Bronchial epithelial cell (primary cell): ENCODE measurements at regions not wholly inside any gene's neighbourhood (a gene's known extent, or its start where the extent isn't known, plus 50 kb on each side); places are given as distances from the start of the nearest gene placed in this dataset.
A peak's percentile ranks its signal among the peaks of the same experiment; 100 is the strongest.
"Not testable (repeated sequence)": the region's sequence is repeated elsewhere in the genome, so short reads cannot be mapped to it uniquely, and the experiment has no call there.

Source experiments
- DNase-seq: peaks from one replicate; pipeline ENCODE4 v3.0.0-alpha.2; 2010; ENCODE audit warnings: low read depth
- FAIRE-seq: peaks from 2 replicates; lab custom pipeline; 2011; peaks lifted over from hg19 to GRCh38; lab: Jason Lieb, UNC
- H3K27me3 ChIP-seq: 2 replicates; pipeline ENCODE4 v1.5.1; 2011; ENCODE audit warnings: low read length; ENCODE audit not compliant: control insufficient read depth, insufficient read depth
- H3K36me3 ChIP-seq: 2 replicates; pipeline ENCODE4 v1.5.1; 2011; ENCODE audit warnings: low read length; ENCODE audit not compliant: control insufficient read depth, insufficient read depth
- H3K4me3 ChIP-seq: 2 replicates; pipeline ENCODE4 v1.5.1; 2011; ENCODE audit warnings: mild to moderate bottlenecking, low read depth, low read length, control low read depth
- TF ChIP-seq, protein P1 (sequence below): IDR thresholded peaks from 2 replicates; pipeline ENCODE4 v1.5.1; 2011; ENCODE audit warnings: mild to moderate bottlenecking, moderate library complexity, low read length, control low read depth, inconsistent platforms; ENCODE audit not compliant: insufficient read depth, severe bottlenecking

DNA sequence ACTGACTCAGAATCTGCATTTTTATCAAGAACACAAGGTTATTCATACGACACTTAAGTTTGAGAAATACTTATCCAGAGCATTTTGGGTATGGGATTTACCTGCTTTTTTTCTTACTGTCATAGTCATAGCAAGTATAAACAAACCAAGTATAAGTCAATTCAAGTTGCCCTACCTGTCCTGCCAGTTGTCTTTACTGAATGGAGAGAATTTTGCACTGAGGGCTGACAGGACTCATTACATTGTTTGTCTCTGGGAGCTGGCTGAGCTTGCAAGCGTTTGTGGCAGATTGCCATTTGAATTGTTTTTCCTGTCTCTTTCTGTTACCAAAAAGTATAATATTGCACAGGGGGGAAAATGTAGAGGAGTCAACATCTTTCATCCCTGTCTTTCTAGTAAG lies 278.9 kb upstream of the MAGEC2 start:
- Histone ChIP-seq H3K27me3 (no peaks in the 10 kb centered on the region), H3K36me3 (no peaks in the 10 kb centered on the region), H3K4me3 (no peak overlapping the region)
- DNase-seq (peak; percentile 7), FAIRE-seq (no peak)
- TF ChIP-seq, protein P1, sequence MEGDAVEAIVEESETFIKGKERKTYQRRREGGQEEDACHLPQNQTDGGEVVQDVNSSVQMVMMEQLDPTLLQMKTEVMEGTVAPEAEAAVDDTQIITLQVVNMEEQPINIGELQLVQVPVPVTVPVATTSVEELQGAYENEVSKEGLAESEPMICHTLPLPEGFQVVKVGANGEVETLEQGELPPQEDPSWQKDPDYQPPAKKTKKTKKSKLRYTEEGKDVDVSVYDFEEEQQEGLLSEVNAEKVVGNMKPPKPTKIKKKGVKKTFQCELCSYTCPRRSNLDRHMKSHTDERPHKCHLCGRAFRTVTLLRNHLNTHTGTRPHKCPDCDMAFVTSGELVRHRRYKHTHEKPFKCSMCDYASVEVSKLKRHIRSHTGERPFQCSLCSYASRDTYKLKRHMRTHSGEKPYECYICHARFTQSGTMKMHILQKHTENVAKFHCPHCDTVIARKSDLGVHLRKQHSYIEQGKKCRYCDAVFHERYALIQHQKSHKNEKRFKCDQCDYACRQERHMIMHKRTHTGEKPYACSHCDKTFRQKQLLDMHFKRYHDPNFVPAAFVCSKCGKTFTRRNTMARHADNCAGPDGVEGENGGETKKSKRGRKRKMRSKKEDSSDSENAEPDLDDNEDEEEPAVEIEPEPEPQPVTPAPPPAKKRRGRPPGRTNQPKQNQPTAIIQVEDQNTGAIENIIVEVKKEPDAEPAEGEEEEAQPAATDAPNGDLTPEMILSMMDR, result no peak

DNA sequence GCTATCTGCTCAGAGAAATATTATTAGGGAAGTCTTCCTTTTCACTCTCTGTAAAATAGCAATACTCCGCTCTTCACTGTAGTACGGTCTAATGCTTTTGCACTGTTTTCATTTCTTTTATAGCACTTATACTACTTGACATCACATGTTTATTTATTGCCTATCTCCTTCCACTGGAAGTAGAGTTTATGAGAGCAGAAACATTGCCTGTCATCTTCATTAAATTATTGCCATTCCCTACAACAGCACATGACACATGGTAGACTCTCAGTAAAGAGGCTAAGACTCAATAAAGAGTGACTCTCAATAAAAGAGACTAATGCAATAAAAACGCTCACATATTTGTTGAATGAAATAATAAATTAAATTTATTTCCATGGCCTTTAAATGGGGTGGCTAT lies 241.3 kb upstream of the MAGEC2 start:
- H3K27me3 ChIP-seq, result no peaks in the 10 kb centered on the region
- H3K36me3 ChIP-seq, result no peaks in the 10 kb centered on the region
- no peak overlapping the region for H3K4me3 ChIP-seq
- TF ChIP-seq, protein P1, result no peak
- FAIRE-seq (no peak), DNase-seq (no peak)

DNA sequence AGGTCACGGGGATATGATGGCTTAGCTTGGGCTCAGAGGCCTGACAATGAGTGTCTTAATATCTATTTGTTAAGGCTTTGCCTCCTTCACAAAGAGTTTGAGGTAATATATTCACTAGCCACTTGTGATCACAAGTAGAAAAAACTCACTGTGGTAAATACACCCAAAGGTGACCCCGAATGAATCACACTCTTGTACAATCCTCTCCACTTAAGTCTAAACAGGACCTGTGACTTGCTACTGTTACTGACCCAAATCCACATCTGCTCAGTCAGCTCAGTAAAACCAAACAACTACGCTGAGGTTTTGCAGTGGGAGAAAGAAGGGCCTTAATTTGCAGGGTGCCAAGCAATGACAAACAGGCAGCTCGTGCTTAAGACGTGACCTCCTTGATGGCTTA lies 223.8 kb upstream of the MAGEC2 start:
- no peak for FAIRE-seq
- no peak overlapping the region for H3K4me3 ChIP-seq
- no peaks in the 10 kb centered on the region for H3K27me3 ChIP-seq
- no peak for DNase-seq
- no peaks in the 10 kb centered on the region for H3K36me3 ChIP-seq
- TF ChIP-seq, protein P1, result no peak

DNA sequence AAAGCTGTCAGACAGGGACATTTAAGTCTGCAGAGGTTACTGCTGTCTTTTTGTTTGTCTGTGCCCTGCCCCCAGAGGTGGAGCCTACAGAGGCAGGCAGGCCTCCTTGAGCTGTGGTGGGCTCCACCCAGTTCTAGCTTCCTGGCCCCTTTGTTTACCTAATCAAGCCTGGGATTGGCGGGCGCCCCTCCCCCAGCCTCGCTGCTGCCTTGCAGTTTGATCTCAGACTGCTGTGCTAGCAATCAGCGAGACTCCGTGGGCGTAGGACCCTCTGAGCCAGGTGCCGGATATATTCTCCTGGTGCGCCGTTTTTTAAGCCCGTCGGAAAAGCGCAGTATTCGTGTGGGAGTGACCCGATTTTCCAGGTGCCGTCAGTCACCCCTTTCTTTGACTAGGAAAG lies 185.9 kb upstream of the MAGEC2 start:
- H3K4me3 ChIP-seq, DNase-seq, FAIRE-seq, H3K36me3 ChIP-seq, H3K27me3 ChIP-seq: not testable (repeated sequence)

DNA sequence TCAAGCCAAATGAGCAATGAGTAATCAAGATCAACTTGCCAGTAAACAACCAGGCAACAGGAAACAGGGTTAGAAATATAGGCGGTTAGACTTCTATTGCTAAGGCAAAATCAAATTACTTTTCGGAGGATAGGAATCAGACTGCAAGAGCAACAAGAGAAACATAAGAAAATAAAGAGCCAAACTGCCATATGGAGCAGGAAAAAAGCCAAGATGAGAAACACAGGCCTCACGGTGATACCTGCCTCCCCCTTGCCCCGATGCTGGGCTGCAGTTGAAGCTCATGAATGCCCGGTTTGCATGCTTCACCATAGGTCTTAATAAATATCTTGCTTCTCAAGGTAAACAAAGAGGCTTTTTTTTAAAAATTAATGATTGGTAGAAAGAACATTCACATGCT lies 158.4 kb upstream of the MAGEC2 start:
- TF ChIP-seq, protein P1, result no peak
- FAIRE-seq (no peak), DNase-seq (no peak)
- no peak overlapping the region for H3K4me3 ChIP-seq
- no peaks in the 10 kb centered on the region for H3K27me3 ChIP-seq
- H3K36me3 ChIP-seq, result no peaks in the 10 kb centered on the region

DNA sequence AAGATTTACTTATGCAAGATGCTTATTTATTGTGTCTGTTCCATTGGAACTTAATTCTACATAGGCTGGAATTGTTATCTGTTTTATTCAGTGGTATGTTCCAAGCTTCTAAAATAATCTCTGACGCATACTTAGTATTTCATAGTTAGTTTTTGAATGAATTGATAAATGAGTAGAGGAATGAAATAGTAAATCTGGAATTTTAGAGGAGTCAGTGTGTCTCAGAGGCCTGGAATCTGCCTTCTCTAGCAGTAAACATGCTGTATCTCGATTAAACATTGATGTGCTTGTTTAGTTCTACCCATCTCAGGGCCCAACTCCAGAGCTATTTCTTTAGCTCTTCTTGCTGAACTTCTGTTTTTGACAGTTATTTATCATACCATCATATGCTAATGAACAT lies 154.2 kb upstream of the MAGEC2 start:
- TF ChIP-seq, protein P1, result no peak
- DNase-seq (no peak), FAIRE-seq (no peak)
- H3K27me3 ChIP-seq, result no peaks in the 10 kb centered on the region
- no peak overlapping the region for H3K4me3 ChIP-seq
- no peaks in the 10 kb centered on the region for H3K36me3 ChIP-seq

DNA sequence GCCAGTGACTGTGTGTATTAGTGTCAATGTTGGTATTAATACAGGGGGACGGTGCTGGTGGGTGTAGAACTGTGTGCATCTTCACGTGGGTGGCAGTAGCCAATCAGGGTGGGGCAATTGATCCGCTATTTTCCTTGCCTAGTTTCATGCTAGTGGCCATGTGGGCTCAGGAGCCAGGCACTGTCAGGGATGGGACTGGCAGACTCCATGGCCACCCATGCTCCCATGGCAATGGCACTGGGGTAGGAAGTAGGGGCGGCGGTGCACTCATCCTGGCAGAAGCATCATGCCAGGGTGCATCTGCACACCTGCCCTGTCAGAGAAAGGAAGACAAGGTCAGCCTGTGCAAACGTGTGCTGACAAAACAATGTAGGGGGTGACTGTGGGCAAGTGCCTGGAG lies 122.1 kb upstream of the MAGEC2 start:
- FAIRE-seq, result no peak
- TF ChIP-seq, protein P1, result no peak
- no peak overlapping the region for H3K4me3 ChIP-seq
- no peaks in the 10 kb centered on the region for H3K36me3 ChIP-seq
- no peaks in the 10 kb centered on the region for H3K27me3 ChIP-seq
- DNase-seq, result no peak
